Peyer's patch (tissue), 4 donors: ENCODE measurements at regions not wholly inside any gene's neighbourhood (a gene's known extent, or its start where the extent isn't known, plus 50 kb on each side); places are given as distances from the start of the nearest gene placed in this dataset.

ENCODE experiments used
- POLR2A ChIP-seq, 2 donors: fragments of 450-650 bp; IDR thresholded peaks; one replicate each; pipeline ENCODE4 v1.5.1; 2017; ENCODE audit warnings: antibody characterized with exemption in 2 of 2, mild to moderate bottlenecking in 2 of 2, moderate library complexity in 2 of 2
- TF ChIP-seq, protein P1 (sequence below), 6 experiments: fragments of 450-650 bp in 4 of 6; fragments of 200-600 bp in 2 of 6; sonication (generic) in 1 of 6; IDR thresholded peaks; one replicate each; pipeline ENCODE4 v1.5.1; 2017 to 2019; ENCODE audit warnings: antibody characterized with exemption in 6 of 6, mild to moderate bottlenecking in 3 of 6, moderate library complexity in 1 of 6

DNA sequence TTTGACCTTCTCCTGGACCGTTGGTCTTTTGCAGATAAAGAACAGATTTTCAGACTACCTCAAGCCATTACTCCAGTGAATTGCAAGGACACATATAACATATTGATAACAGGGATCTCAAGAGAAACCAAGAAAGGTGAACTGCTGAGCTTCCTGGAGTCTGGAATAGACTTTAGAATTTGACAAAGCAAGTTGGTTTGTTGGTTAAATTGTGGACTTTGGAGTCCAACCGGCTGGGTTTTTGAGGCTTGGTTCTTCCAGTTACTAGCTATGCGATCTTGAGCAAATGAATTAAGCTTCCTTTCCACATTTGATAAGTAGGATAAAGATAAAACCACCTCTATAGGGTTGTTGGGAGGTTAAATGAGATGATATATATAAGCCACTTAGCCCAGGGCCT lies 233.1 kb downstream of the SHQ1 start:
- TF ChIP-seq, protein P1, sequence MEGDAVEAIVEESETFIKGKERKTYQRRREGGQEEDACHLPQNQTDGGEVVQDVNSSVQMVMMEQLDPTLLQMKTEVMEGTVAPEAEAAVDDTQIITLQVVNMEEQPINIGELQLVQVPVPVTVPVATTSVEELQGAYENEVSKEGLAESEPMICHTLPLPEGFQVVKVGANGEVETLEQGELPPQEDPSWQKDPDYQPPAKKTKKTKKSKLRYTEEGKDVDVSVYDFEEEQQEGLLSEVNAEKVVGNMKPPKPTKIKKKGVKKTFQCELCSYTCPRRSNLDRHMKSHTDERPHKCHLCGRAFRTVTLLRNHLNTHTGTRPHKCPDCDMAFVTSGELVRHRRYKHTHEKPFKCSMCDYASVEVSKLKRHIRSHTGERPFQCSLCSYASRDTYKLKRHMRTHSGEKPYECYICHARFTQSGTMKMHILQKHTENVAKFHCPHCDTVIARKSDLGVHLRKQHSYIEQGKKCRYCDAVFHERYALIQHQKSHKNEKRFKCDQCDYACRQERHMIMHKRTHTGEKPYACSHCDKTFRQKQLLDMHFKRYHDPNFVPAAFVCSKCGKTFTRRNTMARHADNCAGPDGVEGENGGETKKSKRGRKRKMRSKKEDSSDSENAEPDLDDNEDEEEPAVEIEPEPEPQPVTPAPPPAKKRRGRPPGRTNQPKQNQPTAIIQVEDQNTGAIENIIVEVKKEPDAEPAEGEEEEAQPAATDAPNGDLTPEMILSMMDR (IDR thresholded peaks at IDR 0.05) = no peak
- no peak for TF ChIP-seq POLR2A (IDR thresholded peaks at IDR 0.05)
